ENCODE measurements at regions not wholly inside any gene's neighbourhood (a gene's known extent, or its start where the extent isn't known, plus 50 kb on each side); places are given as distances from the start of the nearest gene placed in this dataset.

DNA sequence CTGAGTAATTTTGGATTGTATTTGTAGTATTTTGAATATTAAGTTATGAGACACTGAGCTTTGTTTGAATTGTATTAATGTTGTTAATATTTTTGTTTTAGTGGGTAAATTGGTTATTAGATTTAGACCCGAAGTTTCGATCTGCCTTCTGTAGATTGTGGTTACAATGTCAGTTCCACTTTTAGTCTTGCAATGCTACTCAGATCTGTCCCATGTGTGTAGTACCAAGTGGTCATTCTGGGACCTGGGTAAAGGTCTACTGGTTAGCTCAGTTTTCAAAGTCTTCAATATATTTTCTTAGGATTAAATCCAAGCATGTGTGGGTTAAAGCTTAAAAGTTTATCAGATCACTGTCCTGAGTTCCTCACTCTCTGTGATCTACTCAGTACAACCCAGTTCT, 346.5 kb upstream of the PROX1 start:
- H3K36me3 ChIP-seq (ENCODE audit: insufficient read depth, low read length), result no peaks in the 10 kb centered on the region
- no peaks in the 10 kb centered on the region for H3K4me1 ChIP-seq (ENCODE audit: insufficient read depth, low read length)
- H3K9ac ChIP-seq (ENCODE audit: low read depth, low read length), result no peak overlapping the region
- no peaks in the 10 kb centered on the region for H3K9me3 ChIP-seq (ENCODE audit: control insufficient read depth, insufficient read depth, low read length)

DNA sequence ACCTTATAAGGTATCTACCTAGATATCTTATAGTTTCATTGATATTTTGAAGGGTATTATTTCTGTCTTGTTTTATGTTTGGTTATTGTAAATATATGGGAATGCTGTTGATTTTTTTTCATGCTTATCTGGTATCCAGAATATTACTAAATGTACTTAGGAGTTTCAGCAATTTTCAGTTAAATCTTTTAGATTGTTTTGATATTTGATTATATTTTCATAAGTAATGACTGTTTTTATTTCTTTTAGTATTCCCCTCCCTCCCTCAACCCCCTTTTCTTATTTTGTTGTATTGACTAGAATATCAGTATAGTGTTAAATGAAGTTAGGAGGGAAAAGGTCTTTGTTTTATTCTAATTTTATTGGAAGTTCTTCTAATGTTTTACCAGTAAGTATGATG, 344.4 kb upstream of the PROX1 start:
- no peaks in the 10 kb centered on the region for H3K36me3 ChIP-seq (ENCODE audit: insufficient read depth, low read length)
- H3K9ac ChIP-seq (ENCODE audit: low read depth, low read length), result no peak overlapping the region
- H3K9me3 ChIP-seq (ENCODE audit: control insufficient read depth, insufficient read depth, low read length), result no peaks in the 10 kb centered on the region
- no peaks in the 10 kb centered on the region for H3K4me1 ChIP-seq (ENCODE audit: insufficient read depth, low read length)

DNA sequence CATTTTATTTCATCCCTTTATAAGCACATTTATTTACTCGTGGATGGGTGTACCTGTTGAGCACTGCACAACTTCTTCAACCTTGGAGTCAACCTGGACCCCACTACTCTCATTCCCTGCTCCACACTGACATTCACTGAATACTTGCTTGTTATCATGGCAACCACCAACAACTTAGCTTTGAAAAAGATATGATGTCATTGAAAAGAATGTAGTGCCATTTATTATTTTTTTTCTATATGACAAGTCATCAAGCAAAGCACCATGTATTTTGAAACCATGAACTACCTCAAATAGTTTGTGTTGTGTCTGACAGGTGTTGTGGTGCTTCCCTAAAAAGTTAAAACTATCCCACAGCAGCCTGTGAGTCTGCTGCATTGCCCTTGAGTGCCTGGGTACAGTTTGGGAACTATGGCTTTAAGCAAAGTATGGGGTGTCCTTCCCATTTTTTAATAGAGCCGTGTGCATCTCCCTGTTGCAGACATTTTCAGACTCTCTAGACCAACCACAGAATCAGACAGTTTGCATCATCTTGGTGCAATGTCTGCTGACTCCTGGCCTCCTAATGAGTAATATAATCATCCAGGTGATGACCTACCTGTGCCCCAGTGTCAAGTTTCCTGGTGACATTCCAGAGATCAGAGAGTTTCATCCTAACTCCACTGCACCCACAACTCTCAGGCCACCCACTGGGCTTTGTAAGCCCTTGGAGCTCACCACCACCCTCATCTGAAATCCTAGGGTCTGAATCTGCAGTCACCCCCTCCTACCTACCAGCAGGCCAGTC, 339.7 kb upstream of the PROX1 start:
- Histone ChIP-seq H3K9ac (ENCODE audit: low read depth, low read length) (no peak overlapping the region), H3K36me3 (ENCODE audit: insufficient read depth, low read length) (no peaks in the 10 kb centered on the region), H3K4me1 (ENCODE audit: insufficient read depth, low read length) (no peaks in the 10 kb centered on the region), H3K9me3 (ENCODE audit: control insufficient read depth, insufficient read depth, low read length) (no peaks in the 10 kb centered on the region)

DNA sequence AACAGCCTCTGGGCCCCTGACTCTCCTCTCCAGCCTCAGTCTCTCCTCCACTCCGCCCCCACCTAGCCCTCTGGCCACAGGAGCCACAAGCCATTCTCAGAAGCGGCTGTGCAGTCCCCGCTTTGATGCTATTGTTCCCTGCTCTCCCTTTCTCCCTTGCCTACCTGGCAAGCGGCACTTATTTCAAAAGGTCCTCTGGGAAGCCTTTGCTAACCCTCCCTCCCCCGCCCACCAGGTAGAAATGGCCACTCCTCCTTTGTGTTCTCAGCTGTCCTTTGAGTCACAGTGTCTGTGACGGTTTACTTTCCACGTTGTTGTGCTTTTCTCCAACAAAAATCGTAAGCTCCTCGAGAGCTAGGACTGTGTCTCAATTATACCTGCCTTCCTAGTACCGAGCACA, 338.4 kb upstream of the PROX1 start:
- Histone ChIP-seq H3K36me3 (ENCODE audit: insufficient read depth, low read length) (no peaks in the 10 kb centered on the region), H3K9me3 (ENCODE audit: control insufficient read depth, insufficient read depth, low read length) (no peaks in the 10 kb centered on the region), H3K4me1 (ENCODE audit: insufficient read depth, low read length) (no peaks in the 10 kb centered on the region), H3K9ac (ENCODE audit: low read depth, low read length) (no peak overlapping the region)

DNA sequence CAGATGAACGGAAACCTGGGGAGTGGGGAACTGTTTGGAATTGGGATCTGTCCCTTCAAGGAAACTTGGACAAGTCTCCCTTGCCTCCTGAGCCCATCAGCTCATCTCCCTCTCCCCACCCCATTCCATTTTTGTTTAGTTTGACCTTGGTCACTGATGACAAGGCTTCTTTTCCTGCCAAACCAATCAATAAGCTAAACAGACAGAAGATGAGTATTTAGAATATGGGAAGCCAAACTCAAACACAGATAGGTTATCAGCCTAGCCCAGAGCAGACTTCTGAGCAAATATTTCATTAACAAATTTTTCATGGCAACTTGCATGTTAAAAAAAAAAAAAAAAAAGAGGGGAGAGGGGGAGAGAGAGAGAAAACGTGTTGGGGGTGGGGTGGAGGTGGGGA, 337.2 kb upstream of the PROX1 start:
- Histone ChIP-seq H3K9me3 (ENCODE audit: control insufficient read depth, insufficient read depth, low read length) (no peaks in the 10 kb centered on the region), H3K36me3 (ENCODE audit: insufficient read depth, low read length) (no peaks in the 10 kb centered on the region), H3K4me1 (ENCODE audit: insufficient read depth, low read length) (0 out of 2 replicates have a peak, but pooled peaks cover 3% of the 10 kb centered on the region), H3K9ac (ENCODE audit: low read depth, low read length) (no peak overlapping the region)

DNA sequence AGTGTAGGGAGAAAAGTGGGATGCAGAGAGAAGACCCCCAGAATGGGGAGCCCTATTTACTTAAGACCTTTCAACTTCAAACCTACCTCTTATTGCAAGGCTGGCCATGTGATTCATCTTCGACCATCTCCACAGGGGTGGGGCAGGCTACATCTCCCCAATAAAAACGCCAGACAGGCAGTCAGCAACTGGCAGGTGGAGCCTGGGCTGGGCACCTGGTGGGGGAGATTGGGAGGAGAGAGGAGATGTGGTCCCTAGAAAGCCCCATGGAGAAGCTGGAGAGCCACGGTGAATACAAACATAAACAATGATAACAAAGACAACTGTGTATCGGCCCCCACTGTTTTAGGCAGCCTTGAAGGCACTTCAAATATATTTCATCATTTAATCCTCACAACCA, 336.7 kb upstream of the PROX1 start:
- H3K9ac ChIP-seq (ENCODE audit: low read depth, low read length), result no peak overlapping the region
- H3K4me1 ChIP-seq (ENCODE audit: insufficient read depth, low read length), result peaks cover 4% of the 10 kb centered on the region
- H3K9me3 ChIP-seq (ENCODE audit: control insufficient read depth, insufficient read depth, low read length), result no peaks in the 10 kb centered on the region
- H3K36me3 ChIP-seq (ENCODE audit: insufficient read depth, low read length), result no peaks in the 10 kb centered on the region

DNA sequence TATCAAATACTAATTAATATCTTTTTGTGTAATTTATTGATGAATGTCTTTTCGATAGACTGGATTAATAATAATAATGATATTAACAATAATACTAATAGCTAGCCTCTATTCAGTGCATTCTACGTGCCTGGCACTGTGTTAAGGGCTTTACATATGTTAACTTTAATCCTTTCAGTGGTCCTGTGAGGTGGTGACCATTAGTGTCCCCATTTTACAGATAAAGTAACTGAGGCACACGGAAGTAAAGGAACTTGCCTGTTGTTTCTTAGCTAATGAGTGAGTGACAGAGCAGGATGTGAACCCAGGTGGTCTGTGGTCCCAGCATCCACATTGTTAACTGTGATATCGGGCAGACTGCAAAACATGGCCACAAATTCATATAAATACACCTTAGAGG, 335.7 kb upstream of the PROX1 start:
- Histone ChIP-seq H3K36me3 (ENCODE audit: insufficient read depth, low read length) (no peaks in the 10 kb centered on the region), H3K9ac (ENCODE audit: low read depth, low read length) (no peak overlapping the region), H3K9me3 (ENCODE audit: control insufficient read depth, insufficient read depth, low read length) (no peaks in the 10 kb centered on the region), H3K4me1 (ENCODE audit: insufficient read depth, low read length) (peaks cover 14% of the 10 kb centered on the region)

DNA sequence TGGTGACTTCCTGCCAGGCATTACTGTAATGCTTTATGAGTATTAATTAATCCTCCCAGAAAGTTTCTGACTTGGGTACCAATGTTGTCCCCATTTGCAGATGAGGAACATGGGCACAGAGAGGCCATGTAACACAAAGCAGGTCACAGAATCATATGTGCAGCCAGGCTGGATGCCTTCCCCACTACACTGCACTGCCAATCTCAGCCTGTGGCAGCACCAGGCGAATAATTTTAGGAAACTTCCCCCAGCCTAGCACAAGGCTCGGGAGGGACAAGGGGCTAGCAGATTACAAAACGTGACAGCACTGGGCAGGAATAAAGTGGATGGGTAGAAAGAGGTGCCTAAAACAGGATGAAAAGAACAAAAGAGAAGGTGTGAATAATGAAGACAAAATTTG, 331.7 kb upstream of the PROX1 start:
- H3K9ac ChIP-seq (ENCODE audit: low read depth, low read length), result no peak overlapping the region
- H3K4me1 ChIP-seq (ENCODE audit: insufficient read depth, low read length), result peaks cover 22% of the 10 kb centered on the region
- H3K36me3 ChIP-seq (ENCODE audit: insufficient read depth, low read length), result no peaks in the 10 kb centered on the region
- no peaks in the 10 kb centered on the region for H3K9me3 ChIP-seq (ENCODE audit: control insufficient read depth, insufficient read depth, low read length)

DNA sequence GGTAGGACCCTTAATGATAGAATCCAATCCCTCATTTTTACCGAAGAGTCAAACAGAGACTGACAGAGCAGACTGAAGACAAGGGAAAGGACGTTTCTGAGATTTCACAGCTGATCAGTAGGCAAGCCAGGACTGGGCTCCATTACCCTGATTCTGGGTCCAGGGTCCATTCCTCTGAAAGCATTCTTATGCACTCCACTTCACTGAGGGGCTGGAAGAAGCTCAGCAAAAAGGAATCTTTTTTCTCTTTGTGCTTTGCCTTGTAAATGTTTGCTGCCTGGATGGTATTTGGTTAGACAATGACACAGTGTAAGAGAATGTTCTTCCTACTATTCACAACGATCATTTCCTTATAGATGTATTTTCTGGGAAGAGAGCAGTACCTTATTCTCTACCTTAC, 331.3 kb upstream of the PROX1 start:
- Histone ChIP-seq H3K9me3 (ENCODE audit: control insufficient read depth, insufficient read depth, low read length) (no peaks in the 10 kb centered on the region), H3K9ac (ENCODE audit: low read depth, low read length) (no peak overlapping the region), H3K36me3 (ENCODE audit: insufficient read depth, low read length) (no peaks in the 10 kb centered on the region), H3K4me1 (ENCODE audit: insufficient read depth, low read length) (peaks cover 22% of the 10 kb centered on the region)

DNA sequence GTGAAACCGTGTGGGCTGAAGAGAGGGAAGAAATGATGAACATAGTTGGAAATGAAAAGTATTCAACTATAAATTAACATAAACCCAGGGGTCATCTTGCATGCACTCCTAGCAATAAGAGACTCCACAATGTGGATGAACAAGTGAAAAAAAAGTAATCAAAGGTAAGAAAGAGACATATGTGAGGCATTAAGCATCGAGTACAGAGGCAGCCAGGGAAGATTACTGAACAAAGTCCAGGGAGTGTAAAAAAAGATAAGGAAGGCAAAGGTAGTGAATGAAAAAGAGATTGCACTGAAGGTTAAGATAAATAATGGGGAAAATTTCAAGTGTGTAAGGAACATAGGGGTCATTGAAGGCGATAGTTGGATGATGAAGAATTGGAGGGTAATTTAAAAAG, 330.8 kb upstream of the PROX1 start:
- no peaks in the 10 kb centered on the region for H3K36me3 ChIP-seq (ENCODE audit: insufficient read depth, low read length)
- no peak overlapping the region for H3K9ac ChIP-seq (ENCODE audit: low read depth, low read length)
- peaks cover 22% of the 10 kb centered on the region for H3K4me1 ChIP-seq (ENCODE audit: insufficient read depth, low read length)
- H3K9me3 ChIP-seq (ENCODE audit: control insufficient read depth, insufficient read depth, low read length), result no peaks in the 10 kb centered on the region

DNA sequence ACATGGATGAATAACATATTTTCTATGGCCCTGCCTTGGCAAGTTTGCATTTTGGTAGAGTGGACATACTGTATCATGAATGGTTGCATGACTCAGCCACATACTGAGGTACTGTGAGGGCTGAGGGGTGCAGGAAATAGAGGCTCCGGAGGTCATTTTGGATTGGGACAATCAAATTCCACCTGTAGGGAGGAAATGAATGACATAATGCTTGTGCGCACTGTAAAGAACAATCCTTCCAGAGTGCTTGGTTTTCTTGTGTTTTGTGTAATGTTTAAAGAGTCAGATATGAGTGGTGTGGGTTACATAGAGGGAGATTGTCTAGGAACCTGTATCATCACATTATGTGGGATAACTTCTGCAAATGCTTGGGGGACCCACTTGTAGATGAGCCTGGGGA, 329.9 kb upstream of the PROX1 start:
- Histone ChIP-seq H3K4me1 (ENCODE audit: insufficient read depth, low read length) (peaks cover 22% of the 10 kb centered on the region), H3K9ac (ENCODE audit: low read depth, low read length) (no peak overlapping the region), H3K9me3 (ENCODE audit: control insufficient read depth, insufficient read depth, low read length) (no peaks in the 10 kb centered on the region), H3K36me3 (ENCODE audit: insufficient read depth, low read length) (no peaks in the 10 kb centered on the region)

DNA sequence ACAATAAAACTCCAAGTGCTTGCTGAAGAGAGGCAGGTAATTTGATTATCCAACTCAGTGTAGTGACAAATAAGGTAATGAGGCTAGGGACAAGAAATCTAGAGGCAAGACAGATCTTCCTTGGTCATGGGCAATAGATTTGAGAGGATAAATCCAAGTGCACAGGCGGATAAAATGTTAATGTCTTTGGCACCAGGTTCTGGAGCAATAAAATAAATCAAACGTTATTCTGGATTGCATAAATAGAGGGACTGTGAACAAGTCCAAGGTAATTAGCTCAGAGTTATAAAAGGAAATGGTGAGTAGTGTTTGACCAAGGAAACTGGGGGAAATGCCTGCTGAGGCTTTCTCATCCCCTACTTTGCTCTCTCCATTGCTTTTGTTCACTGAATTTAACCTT, 329.3 kb upstream of the PROX1 start:
- peaks cover 22% of the 10 kb centered on the region for H3K4me1 ChIP-seq (ENCODE audit: insufficient read depth, low read length)
- no peaks in the 10 kb centered on the region for H3K36me3 ChIP-seq (ENCODE audit: insufficient read depth, low read length)
- no peaks in the 10 kb centered on the region for H3K9me3 ChIP-seq (ENCODE audit: control insufficient read depth, insufficient read depth, low read length)
- no peak overlapping the region for H3K9ac ChIP-seq (ENCODE audit: low read depth, low read length)

DNA sequence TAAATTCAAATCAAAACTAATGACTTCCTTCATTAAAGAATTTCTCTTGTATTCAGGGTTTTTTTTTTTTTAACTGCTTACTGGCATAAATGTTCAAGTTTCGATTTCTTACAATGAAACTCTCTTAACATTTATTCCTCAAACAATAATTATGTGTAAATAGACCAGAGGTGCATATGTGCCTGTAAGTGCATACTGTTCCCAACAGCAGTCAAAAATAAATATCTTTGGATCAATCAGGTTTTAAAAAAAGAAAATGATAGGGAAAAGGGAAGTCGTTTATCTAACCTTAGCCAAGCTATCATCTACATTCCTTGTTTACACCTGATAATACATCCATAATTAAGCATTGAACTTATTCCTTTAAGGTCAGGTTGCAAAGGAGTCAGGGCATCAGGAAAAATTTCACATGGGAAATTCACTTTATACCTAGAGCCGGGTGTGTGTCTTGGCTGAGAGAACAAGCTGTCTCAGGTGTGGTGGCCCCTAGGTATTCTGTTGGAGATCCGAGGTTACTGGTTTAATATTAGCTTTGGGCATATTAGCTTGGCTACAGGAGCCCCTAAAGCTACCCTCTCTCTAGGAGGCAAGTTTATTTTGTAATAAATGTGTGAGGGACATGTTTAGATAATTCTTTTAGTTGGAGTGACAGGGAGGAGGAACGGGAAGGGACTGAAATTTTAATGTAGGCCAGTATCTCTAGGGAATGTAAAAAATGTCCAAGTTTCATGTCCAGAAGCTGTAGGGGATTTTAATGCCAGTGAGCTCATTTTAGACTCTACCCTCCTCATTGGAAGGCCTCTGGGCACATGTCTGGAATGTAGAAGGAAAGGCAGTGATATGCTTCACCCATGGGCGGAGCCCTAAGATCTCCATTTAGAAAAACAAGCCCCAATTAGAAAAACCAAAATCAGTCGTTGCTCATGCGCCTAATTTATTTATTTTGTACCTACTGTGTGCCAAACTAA, 327.9 kb upstream of the PROX1 start:
- peaks cover 20% of the 10 kb centered on the region for H3K4me1 ChIP-seq (ENCODE audit: insufficient read depth, low read length)
- H3K9ac ChIP-seq (ENCODE audit: low read depth, low read length), result no peak overlapping the region
- H3K36me3 ChIP-seq (ENCODE audit: insufficient read depth, low read length), result no peaks in the 10 kb centered on the region
- no peaks in the 10 kb centered on the region for H3K9me3 ChIP-seq (ENCODE audit: control insufficient read depth, insufficient read depth, low read length)

DNA sequence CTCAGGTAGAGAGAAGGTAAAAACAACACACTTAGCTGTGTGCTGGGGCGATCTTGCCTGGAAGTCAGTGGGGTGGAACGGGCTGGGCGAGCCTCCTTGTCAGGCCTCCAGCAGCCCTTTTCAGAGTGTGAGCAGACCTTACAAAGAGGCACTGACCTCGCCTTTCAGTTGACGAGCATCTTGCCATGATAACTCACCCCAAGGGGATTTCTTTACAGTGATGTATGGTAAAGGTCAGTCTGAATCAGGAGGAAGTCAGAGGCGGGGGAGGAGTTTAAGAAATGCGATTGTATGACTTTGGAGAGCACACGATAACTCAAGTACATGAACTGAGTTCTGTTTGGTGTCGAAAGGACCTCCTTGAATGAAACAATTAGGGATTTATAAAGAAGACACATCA, 326.5 kb upstream of the PROX1 start:
- Histone ChIP-seq H3K4me1 (ENCODE audit: insufficient read depth, low read length) (peaks cover 16% of the 10 kb centered on the region), H3K36me3 (ENCODE audit: insufficient read depth, low read length) (no peaks in the 10 kb centered on the region), H3K9ac (ENCODE audit: low read depth, low read length) (no peak overlapping the region), H3K9me3 (ENCODE audit: control insufficient read depth, insufficient read depth, low read length) (no peaks in the 10 kb centered on the region)

DNA sequence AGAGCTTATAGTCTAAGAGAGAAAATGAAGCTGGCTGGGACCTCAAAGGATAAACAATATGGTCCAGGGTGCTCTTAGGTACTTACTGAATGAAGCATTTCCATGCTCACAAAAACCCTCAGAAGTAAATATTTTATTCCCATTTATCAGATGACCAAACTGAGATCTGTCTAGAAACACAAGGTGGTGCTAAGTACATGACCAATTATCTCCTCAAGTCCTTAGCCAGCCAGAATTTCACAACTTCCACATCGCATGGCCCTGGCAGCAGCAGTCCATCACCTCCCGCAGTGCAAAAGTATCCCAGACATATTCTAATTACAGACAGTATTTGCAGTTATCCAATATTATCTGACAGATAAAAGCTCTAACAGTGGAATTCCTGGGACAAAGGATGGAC, 321.7 kb upstream of the PROX1 start:
- Histone ChIP-seq H3K36me3 (ENCODE audit: insufficient read depth, low read length) (no peaks in the 10 kb centered on the region), H3K4me1 (ENCODE audit: insufficient read depth, low read length) (peaks cover 10% of the 10 kb centered on the region), H3K9me3 (ENCODE audit: control insufficient read depth, insufficient read depth, low read length) (no peaks in the 10 kb centered on the region), H3K9ac (ENCODE audit: low read depth, low read length) (no peak overlapping the region)
